WTC11 (cell line): ENCODE measurements at regions not wholly inside any gene's neighbourhood (a gene's known extent, or its start where the extent isn't known, plus 50 kb on each side); places are given as distances from the start of the nearest gene placed in this dataset.

Experiments used
- ATAC-seq: fragments of 200-7000 bp; cut with Tn5 transposase; 2 replicates; pipeline ENCODE4 v1.10.0; 2021; ENCODE audit warnings: mild to moderate bottlenecking, moderate library complexity
- CTCF ChIA-PET: fragments of 300-600 bp; sonication (Branson Sonifier 250); formaldehyde crosslinking; loops from one replicate; lab custom pipeline; 2021; ENCODE audit warnings: antibody characterized with exemption; lab: Charles Lee
- POLR2A ChIA-PET: fragments of 350-600 bp; sonication (Branson Sonifier 250); formaldehyde crosslinking; loops from one replicate; lab custom pipeline; 2021; ENCODE audit warnings: antibody characterized with exemption; lab: Charles Lee
- DNase-seq: peaks from one replicate; pipeline ENCODE4 v3.0.0; 2021; ENCODE audit warnings: low spot score
- H3K27ac Mint-ChIP-seq: 2 replicates; pipeline ENCODE4 v1.8.0; 2021; ENCODE audit warnings: mixed read lengths
- H3K27me3 Mint-ChIP-seq: 2 replicates; pipeline ENCODE4 v1.8.0; 2021; ENCODE audit warnings: low read depth, mild to moderate bottlenecking, moderate library complexity, mixed read lengths
- H3K36me3 Mint-ChIP-seq: 2 replicates; pipeline ENCODE4 v1.8.0; 2021; ENCODE audit warnings: mixed read lengths
- H3K4me1 Mint-ChIP-seq: 2 replicates; pipeline ENCODE4 v1.8.0; 2022; ENCODE audit warnings: mixed read lengths
- H3K4me3 Mint-ChIP-seq: 2 replicates; pipeline ENCODE4 v1.8.0; 2021; ENCODE audit warnings: mild to moderate bottlenecking, moderate library complexity, mixed read lengths
- H3K9me3 Mint-ChIP-seq: 2 replicates; pipeline ENCODE4 v1.8.0; 2021; ENCODE audit warnings: mixed read lengths
- AR ChIP-seq: fragments of 250-450 bp; sonication (Bioruptor Pico); IDR thresholded peaks from 2 replicates; pipeline ENCODE4 v1.9.0; 2021; ENCODE audit warnings: mild to moderate bottlenecking
- ARID4B ChIP-seq: sonication (generic); formaldehyde crosslinking; IDR thresholded peaks from 2 replicates; pipeline ENCODE4 v1.8.0; 2023; ENCODE audit warnings: missing genetic modification reagents, mild to moderate bottlenecking, borderline replicate concordance
- ATF2 ChIP-seq: sonication (generic); formaldehyde crosslinking; IDR thresholded peaks from 2 replicates; pipeline ENCODE4 v1.8.1; 2022; ENCODE audit warnings: low read depth, missing genetic modification reagents, borderline replicate concordance
- CBFB ChIP-seq: sonication (generic); formaldehyde crosslinking; IDR thresholded peaks from 2 replicates; pipeline ENCODE4 v1.8.1; 2022; ENCODE audit warnings: mild to moderate bottlenecking, low read depth, missing genetic modification reagents
- CREM ChIP-seq: sonication (generic); formaldehyde crosslinking; IDR thresholded peaks from 2 replicates; pipeline ENCODE4 v1.8.1; 2022; ENCODE audit warnings: mild to moderate bottlenecking, missing genetic modification reagents, moderate library complexity
- FOXP1 ChIP-seq: sonication (generic); formaldehyde crosslinking; IDR thresholded peaks from 2 replicates; pipeline ENCODE4 v1.8.0; 2022; ENCODE audit warnings: missing genetic modification reagents, mild to moderate bottlenecking, moderate library complexity, borderline replicate concordance
- HMGA2 ChIP-seq: fragments of 250-450 bp; sonication (Bioruptor Pico); IDR thresholded peaks from 2 replicates; pipeline ENCODE4 v1.4.0; 2021; ENCODE audit warnings: mild to moderate bottlenecking, moderate library complexity
- NR1H2 ChIP-seq: sonication (generic); formaldehyde crosslinking; IDR thresholded peaks from 2 replicates; pipeline ENCODE4 v1.9.0; 2021; ENCODE audit warnings: mild to moderate bottlenecking, moderate library complexity, missing genetic modification reagents
- NR2C2 ChIP-seq: sonication (generic); formaldehyde crosslinking; IDR thresholded peaks from 2 replicates; pipeline ENCODE4 v1.8.0; 2022; ENCODE audit warnings: mild to moderate bottlenecking, missing genetic modification reagents
- TCF7 ChIP-seq: sonication (generic); formaldehyde crosslinking; IDR thresholded peaks from 2 replicates; pipeline ENCODE4 v1.8.0; 2022; ENCODE audit warnings: mild to moderate bottlenecking, low read depth, missing genetic modification reagents, moderate library complexity
- ZNF671 ChIP-seq: fragments of 250-450 bp; sonication (Bioruptor Pico); IDR thresholded peaks from 2 replicates; pipeline ENCODE4 v1.8.0; 2021; ENCODE audit warnings: mild to moderate bottlenecking
- TF ChIP-seq, protein P1 (sequence below): sonication (generic); formaldehyde crosslinking; IDR thresholded peaks from 2 replicates; pipeline ENCODE4 v1.8.0; 2023; ENCODE audit warnings: mild to moderate bottlenecking, missing genetic modification reagents
- TF ChIP-seq, protein P2 (sequence below): fragments of 250-450 bp; sonication (Bioruptor Pico); IDR thresholded peaks from 2 replicates; pipeline ENCODE4 v1.9.0; 2021; ENCODE audit warnings: mild to moderate bottlenecking, borderline replicate concordance
- TF ChIP-seq, protein P3 (sequence below): sonication (generic); formaldehyde crosslinking; IDR thresholded peaks from 2 replicates; pipeline ENCODE4 v1.8.0; 2022; ENCODE audit warnings: missing genetic modification reagents

DNA sequence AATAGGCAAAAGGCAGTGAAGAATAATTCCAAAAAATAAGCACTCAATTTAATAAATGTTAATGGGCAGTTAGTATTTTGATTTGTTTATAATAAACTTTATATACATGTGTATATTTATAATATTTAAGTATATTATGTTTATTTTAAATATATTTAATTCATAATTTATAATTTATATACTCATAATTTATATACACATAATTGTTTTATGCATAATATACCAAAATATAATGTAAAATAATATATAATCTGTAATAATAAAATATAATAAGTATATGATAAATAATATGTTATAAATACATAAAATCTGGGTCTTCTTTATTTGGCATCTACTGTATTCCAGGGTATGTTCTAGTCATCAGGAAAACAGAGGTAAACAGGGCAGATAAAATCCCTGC is 100.2 kb upstream of the ARID2 start:
- ATAC-seq (no peak), DNase-seq (no peak)
- POLR2A ChIA-PET: no interaction called here
- Mint-ChIP-seq H3K4me1 (peaks cover 12% of the 10 kb centered on the region), H3K27me3 (no peaks in the 10 kb centered on the region), H3K4me3 (no peak overlapping the region), H3K9me3 (no peaks in the 10 kb centered on the region), H3K27ac (no peak overlapping the region), H3K36me3 (no peaks in the 10 kb centered on the region)
- TF ChIP-seq, protein P1, sequence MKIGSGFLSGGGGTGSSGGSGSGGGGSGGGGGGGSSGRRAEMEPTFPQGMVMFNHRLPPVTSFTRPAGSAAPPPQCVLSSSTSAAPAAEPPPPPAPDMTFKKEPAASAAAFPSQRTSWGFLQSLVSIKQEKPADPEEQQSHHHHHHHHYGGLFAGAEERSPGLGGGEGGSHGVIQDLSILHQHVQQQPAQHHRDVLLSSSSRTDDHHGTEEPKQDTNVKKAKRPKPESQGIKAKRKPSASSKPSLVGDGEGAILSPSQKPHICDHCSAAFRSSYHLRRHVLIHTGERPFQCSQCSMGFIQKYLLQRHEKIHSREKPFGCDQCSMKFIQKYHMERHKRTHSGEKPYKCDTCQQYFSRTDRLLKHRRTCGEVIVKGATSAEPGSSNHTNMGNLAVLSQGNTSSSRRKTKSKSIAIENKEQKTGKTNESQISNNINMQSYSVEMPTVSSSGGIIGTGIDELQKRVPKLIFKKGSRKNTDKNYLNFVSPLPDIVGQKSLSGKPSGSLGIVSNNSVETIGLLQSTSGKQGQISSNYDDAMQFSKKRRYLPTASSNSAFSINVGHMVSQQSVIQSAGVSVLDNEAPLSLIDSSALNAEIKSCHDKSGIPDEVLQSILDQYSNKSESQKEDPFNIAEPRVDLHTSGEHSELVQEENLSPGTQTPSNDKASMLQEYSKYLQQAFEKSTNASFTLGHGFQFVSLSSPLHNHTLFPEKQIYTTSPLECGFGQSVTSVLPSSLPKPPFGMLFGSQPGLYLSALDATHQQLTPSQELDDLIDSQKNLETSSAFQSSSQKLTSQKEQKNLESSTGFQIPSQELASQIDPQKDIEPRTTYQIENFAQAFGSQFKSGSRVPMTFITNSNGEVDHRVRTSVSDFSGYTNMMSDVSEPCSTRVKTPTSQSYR (CRISPR knock-in tag): no peak
- TF ChIP-seq TCF7 (CRISPR knock-in tag) (no peak), HMGA2 (CRISPR knock-in tag) (peak; percentile 92), CBFB (CRISPR knock-in tag) (no peak)
- CTCF ChIA-PET: no interaction called here

DNA sequence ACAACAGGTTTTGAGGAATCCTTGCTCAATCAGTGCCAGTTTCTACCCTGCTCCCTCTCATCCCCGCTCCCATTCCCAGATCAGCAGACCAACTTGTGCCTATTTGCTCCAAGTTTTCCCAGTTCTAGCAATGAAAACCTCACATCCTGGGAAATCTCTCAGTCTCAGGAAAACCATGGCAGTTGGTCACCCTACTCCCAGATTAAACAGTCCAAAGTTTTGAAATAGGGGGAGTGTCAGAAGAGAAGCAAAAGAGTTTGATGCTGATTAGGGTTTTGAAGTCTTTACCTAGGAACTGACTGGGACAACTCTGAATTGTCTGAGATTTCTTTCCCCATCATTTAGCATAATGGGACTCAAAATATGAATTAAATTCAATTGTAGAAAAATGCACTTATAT is 95.8 kb upstream of the ARID2 start:
- no peak overlapping the region for H3K27ac Mint-ChIP-seq
- TF ChIP-seq NR2C2 (CRISPR knock-in tag): no peak
- no peak for TF ChIP-seq NR1H2 (CRISPR knock-in tag)
- TF ChIP-seq ATF2 (CRISPR knock-in tag): no peak
- TF ChIP-seq, protein P2, sequence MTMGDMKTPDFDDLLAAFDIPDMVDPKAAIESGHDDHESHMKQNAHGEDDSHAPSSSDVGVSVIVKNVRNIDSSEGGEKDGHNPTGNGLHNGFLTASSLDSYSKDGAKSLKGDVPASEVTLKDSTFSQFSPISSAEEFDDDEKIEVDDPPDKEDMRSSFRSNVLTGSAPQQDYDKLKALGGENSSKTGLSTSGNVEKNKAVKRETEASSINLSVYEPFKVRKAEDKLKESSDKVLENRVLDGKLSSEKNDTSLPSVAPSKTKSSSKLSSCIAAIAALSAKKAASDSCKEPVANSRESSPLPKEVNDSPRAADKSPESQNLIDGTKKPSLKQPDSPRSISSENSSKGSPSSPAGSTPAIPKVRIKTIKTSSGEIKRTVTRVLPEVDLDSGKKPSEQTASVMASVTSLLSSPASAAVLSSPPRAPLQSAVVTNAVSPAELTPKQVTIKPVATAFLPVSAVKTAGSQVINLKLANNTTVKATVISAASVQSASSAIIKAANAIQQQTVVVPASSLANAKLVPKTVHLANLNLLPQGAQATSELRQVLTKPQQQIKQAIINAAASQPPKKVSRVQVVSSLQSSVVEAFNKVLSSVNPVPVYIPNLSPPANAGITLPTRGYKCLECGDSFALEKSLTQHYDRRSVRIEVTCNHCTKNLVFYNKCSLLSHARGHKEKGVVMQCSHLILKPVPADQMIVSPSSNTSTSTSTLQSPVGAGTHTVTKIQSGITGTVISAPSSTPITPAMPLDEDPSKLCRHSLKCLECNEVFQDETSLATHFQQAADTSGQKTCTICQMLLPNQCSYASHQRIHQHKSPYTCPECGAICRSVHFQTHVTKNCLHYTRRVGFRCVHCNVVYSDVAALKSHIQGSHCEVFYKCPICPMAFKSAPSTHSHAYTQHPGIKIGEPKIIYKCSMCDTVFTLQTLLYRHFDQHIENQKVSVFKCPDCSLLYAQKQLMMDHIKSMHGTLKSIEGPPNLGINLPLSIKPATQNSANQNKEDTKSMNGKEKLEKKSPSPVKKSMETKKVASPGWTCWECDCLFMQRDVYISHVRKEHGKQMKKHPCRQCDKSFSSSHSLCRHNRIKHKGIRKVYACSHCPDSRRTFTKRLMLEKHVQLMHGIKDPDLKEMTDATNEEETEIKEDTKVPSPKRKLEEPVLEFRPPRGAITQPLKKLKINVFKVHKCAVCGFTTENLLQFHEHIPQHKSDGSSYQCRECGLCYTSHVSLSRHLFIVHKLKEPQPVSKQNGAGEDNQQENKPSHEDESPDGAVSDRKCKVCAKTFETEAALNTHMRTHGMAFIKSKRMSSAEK (CRISPR knock-in tag): no peak
- TF ChIP-seq AR: no peak
- TF ChIP-seq CREM (CRISPR knock-in tag): no peak
- TF ChIP-seq FOXP1 (CRISPR knock-in tag): no peak
- no peak for TF ChIP-seq ARID4B (CRISPR knock-in tag)
- TF ChIP-seq, protein P3, sequence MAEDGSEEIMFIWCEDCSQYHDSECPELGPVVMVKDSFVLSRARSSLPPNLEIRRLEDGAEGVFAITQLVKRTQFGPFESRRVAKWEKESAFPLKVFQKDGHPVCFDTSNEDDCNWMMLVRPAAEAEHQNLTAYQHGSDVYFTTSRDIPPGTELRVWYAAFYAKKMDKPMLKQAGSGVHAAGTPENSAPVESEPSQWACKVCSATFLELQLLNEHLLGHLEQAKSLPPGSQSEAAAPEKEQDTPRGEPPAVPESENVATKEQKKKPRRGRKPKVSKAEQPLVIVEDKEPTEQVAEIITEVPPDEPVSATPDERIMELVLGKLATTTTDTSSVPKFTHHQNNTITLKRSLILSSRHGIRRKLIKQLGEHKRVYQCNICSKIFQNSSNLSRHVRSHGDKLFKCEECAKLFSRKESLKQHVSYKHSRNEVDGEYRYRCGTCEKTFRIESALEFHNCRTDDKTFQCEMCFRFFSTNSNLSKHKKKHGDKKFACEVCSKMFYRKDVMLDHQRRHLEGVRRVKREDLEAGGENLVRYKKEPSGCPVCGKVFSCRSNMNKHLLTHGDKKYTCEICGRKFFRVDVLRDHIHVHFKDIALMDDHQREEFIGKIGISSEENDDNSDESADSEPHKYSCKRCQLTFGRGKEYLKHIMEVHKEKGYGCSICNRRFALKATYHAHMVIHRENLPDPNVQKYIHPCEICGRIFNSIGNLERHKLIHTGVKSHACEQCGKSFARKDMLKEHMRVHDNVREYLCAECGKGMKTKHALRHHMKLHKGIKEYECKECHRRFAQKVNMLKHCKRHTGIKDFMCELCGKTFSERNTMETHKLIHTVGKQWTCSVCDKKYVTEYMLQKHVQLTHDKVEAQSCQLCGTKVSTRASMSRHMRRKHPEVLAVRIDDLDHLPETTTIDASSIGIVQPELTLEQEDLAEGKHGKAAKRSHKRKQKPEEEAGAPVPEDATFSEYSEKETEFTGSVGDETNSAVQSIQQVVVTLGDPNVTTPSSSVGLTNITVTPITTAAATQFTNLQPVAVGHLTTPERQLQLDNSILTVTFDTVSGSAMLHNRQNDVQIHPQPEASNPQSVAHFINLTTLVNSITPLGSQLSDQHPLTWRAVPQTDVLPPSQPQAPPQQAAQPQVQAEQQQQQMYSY (CRISPR knock-in tag): no peak
- TF ChIP-seq ZNF671 (CRISPR knock-in tag): no peak
- ATAC-seq: no peak
- H3K4me3 Mint-ChIP-seq: no peak overlapping the region
- H3K9me3 Mint-ChIP-seq: no peaks in the 10 kb centered on the region
- POLR2A ChIA-PET: interaction anchor here (0.7 kb wide), 1 partner anchor 10 kb away, joined by 4 read pairs; no protein-coding TSS in a partner anchor
- peaks cover 15% of the 10 kb centered on the region for H3K4me1 Mint-ChIP-seq
- no peaks in the 10 kb centered on the region for H3K36me3 Mint-ChIP-seq
- DNase-seq: no peak
- no peaks in the 10 kb centered on the region for H3K27me3 Mint-ChIP-seq
- CTCF ChIA-PET: interaction anchor here (1.4 kb wide), 1 partner anchor 90 kb away, joined by 4 read pairs; no protein-coding TSS in a partner anchor
